ENCODE measurements at regions not wholly inside any gene's neighbourhood (a gene's known extent, or its start where the extent isn't known, plus 50 kb on each side); places are given as distances from the start of the nearest gene placed in this dataset.

DNA sequence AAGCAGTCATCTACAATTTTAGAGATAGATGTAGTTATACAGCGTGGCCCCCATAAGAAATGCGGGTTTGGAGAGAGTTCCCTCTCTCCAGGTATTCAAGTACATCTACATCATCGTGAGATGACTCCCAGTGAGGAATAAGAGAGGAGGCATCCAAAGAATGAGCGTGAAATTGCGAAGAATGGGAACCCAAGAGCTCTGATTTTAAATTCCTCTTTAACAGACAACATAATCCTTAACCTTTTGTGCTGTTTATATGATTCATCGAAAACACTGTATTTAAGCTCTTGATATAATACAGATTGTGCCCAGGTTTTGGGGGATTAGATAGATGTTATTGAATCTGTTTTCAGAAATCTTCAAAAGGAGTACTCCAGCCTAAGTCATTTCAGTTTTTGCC lies 161.5 kb downstream of the COG6 start:
- H4K8ac ChIP-seq (ENCODE audit: low read depth, low read length), result no peak overlapping the region
- H3K9ac ChIP-seq (ENCODE audit: low read length), result no peak overlapping the region
- no peak overlapping the region for H2BK5ac ChIP-seq (ENCODE audit: low read depth, low read length, poor library complexity)
- H3K18ac ChIP-seq (ENCODE audit: low read length), result no peak overlapping the region
- H3K79me2 ChIP-seq (ENCODE audit: control insufficient read depth, insufficient read depth, low read length, poor library complexity), result no peaks in the 10 kb centered on the region
- H2BK12ac ChIP-seq (ENCODE audit: low read length), result peak overlapping the region; percentile 64
- no peak overlapping the region for H3K14ac ChIP-seq (ENCODE audit: low read length)
- H3K23ac ChIP-seq (ENCODE audit: low read length), result no peak overlapping the region
- DNase-seq, result peak; percentile 51 to 88
- H3K27me3 ChIP-seq (ENCODE audit: insufficient read depth, low read length), result no peaks in the 10 kb centered on the region
- no CpG with 5 or more reads among the region's 6 CpGs for WGBS (ENCODE audit: extremely low coverage, insufficient coverage, insufficient read length)
- H3K27ac ChIP-seq (ENCODE audit: low read depth, low read length), result no peak overlapping the region
- H3K79me1 ChIP-seq (ENCODE audit: low read length), result no peaks in the 10 kb centered on the region
- no peak overlapping the region for H2BK120ac ChIP-seq (ENCODE audit: insufficient read depth, low read length, poor library complexity)
- no peak overlapping the region for H3K4ac ChIP-seq (ENCODE audit: low read depth, low read length)
- no peak overlapping the region for H2AFZ ChIP-seq (ENCODE audit: insufficient read depth, low read length, poor library complexity)
- peaks cover 2% of the 10 kb centered on the region for H3K9me3 ChIP-seq (ENCODE audit: insufficient read depth, low read depth, low read length)
- H3K4me1 ChIP-seq (ENCODE audit: control insufficient read depth in 1 of 2, insufficient read depth in 2 of 2, low read length in 2 of 2), result peaks cover 0 to 5% of the 10 kb centered on the region in 2 experiments
- no peak overlapping the region for H2AK5ac ChIP-seq (ENCODE audit: low read length)
- no peak overlapping the region for H3K4me2 ChIP-seq (ENCODE audit: low read length)
- H4K91ac ChIP-seq (ENCODE audit: low read depth, low read length), result no peak overlapping the region
- no peak overlapping the region for H3K4me3 ChIP-seq (ENCODE audit: low read depth, low read length)
- H3K36me3 ChIP-seq (ENCODE audit: control insufficient read depth in 1 of 2, insufficient read depth in 2 of 2, low read length in 2 of 2), result no peaks in the 10 kb centered on the region
- no peak overlapping the region for H4K12ac ChIP-seq (ENCODE audit: low read depth, low read length)

GRCh38 chr13:39818953-39819352 lies 163.5 kb downstream of the COG6 start:
- H2AK5ac ChIP-seq (ENCODE audit: low read length), result no peak overlapping the region
- no peak overlapping the region for H2AFZ ChIP-seq (ENCODE audit: insufficient read depth, low read length, poor library complexity)
- H3K79me1 ChIP-seq (ENCODE audit: low read length), result no peaks in the 10 kb centered on the region
- no peak overlapping the region for H3K4ac ChIP-seq (ENCODE audit: low read depth, low read length)
- H2BK5ac ChIP-seq (ENCODE audit: low read depth, low read length, poor library complexity), result no peak overlapping the region
- no peak overlapping the region for H3K4me2 ChIP-seq (ENCODE audit: low read length)
- no peaks in the 10 kb centered on the region for H3K36me3 ChIP-seq (ENCODE audit: control insufficient read depth in 1 of 2, insufficient read depth in 2 of 2, low read length in 2 of 2)
- H3K9me3 ChIP-seq (ENCODE audit: insufficient read depth, low read depth, low read length), result peaks cover 2% of the 10 kb centered on the region
- H4K91ac ChIP-seq (ENCODE audit: low read depth, low read length), result no peak overlapping the region
- H3K9ac ChIP-seq (ENCODE audit: low read length), result no peak overlapping the region
- no peak overlapping the region for H3K14ac ChIP-seq (ENCODE audit: low read length)
- no peak overlapping the region for H4K8ac ChIP-seq (ENCODE audit: low read depth, low read length)
- H3K4me1 ChIP-seq (ENCODE audit: control insufficient read depth in 1 of 2, insufficient read depth in 2 of 2, low read length in 2 of 2), result peaks cover 0 to 5% of the 10 kb centered on the region in 2 experiments
- no peak overlapping the region for H3K4me3 ChIP-seq (ENCODE audit: low read depth, low read length)
- DNase-seq, result peak in 1 of 2 donors; percentile 45
- no peaks in the 10 kb centered on the region for H3K27me3 ChIP-seq (ENCODE audit: insufficient read depth, low read length)
- H3K23ac ChIP-seq (ENCODE audit: low read length), result no peak overlapping the region
- WGBS (ENCODE audit: extremely low coverage, insufficient coverage, insufficient read length), result no CpG with 5 or more reads among the region's 5 CpGs
- no peaks in the 10 kb centered on the region for H3K79me2 ChIP-seq (ENCODE audit: control insufficient read depth, insufficient read depth, low read length, poor library complexity)
- H2BK12ac ChIP-seq (ENCODE audit: low read length), result no peak overlapping the region
- H3K27ac ChIP-seq (ENCODE audit: low read depth, low read length), result no peak overlapping the region
- no peak overlapping the region for H4K12ac ChIP-seq (ENCODE audit: low read depth, low read length)
- no peak overlapping the region for H3K18ac ChIP-seq (ENCODE audit: low read length)
- no peak overlapping the region for H2BK120ac ChIP-seq (ENCODE audit: insufficient read depth, low read length, poor library complexity)

DNA sequence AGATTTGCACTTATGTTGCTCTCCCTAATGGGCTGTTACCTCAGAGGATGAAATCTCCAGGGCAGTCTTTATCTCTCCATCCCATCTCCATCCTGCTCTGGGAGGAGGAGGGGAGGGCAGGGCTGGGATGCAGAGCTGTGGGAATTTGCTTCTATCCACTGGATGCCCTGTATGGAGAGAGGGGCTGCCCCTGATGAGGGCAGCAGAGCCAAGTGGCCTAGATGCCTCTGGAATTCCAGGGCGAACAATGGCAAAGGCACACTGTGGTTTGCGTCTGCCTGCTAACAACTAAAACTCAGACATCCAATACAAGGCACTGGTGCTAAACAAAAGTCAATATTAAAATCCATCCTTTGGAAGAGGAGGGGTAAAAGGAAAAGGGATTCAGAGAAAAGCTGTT lies 165.1 kb downstream of the COG6 start:
- H3K4me2 ChIP-seq (ENCODE audit: low read length), result no peak overlapping the region
- no peak overlapping the region for H2BK5ac ChIP-seq (ENCODE audit: low read depth, low read length, poor library complexity)
- H3K9me3 ChIP-seq (ENCODE audit: insufficient read depth, low read depth, low read length), result peaks cover 2% of the 10 kb centered on the region
- no peak overlapping the region for H4K8ac ChIP-seq (ENCODE audit: low read depth, low read length)
- no peaks in the 10 kb centered on the region for H3K36me3 ChIP-seq (ENCODE audit: control insufficient read depth in 1 of 2, insufficient read depth in 2 of 2, low read length in 2 of 2)
- H3K4me3 ChIP-seq (ENCODE audit: low read depth, low read length), result no peak overlapping the region
- no peak overlapping the region for H2AK5ac ChIP-seq (ENCODE audit: low read length)
- H3K14ac ChIP-seq (ENCODE audit: low read length), result no peak overlapping the region
- no peak overlapping the region for H3K23ac ChIP-seq (ENCODE audit: low read length)
- H3K9ac ChIP-seq (ENCODE audit: low read length), result no peak overlapping the region
- no peak overlapping the region for H3K27ac ChIP-seq (ENCODE audit: low read depth, low read length)
- no peak overlapping the region for H2BK120ac ChIP-seq (ENCODE audit: insufficient read depth, low read length, poor library complexity)
- H4K91ac ChIP-seq (ENCODE audit: low read depth, low read length), result no peak overlapping the region
- no peak overlapping the region for H2AFZ ChIP-seq (ENCODE audit: insufficient read depth, low read length, poor library complexity)
- H3K79me2 ChIP-seq (ENCODE audit: control insufficient read depth, insufficient read depth, low read length, poor library complexity), result no peaks in the 10 kb centered on the region
- H3K18ac ChIP-seq (ENCODE audit: low read length), result no peak overlapping the region
- no peak overlapping the region for H4K12ac ChIP-seq (ENCODE audit: low read depth, low read length)
- no CpG with 5 or more reads among the region's 2 CpGs for WGBS (ENCODE audit: extremely low coverage, insufficient coverage, insufficient read length)
- H2BK12ac ChIP-seq (ENCODE audit: low read length), result no peak overlapping the region
- peaks cover 0 to 5% of the 10 kb centered on the region in 2 experiments for H3K4me1 ChIP-seq (ENCODE audit: control insufficient read depth in 1 of 2, insufficient read depth in 2 of 2, low read length in 2 of 2)
- DNase-seq, result no peak
- no peaks in the 10 kb centered on the region for H3K79me1 ChIP-seq (ENCODE audit: low read length)
- no peak overlapping the region for H3K4ac ChIP-seq (ENCODE audit: low read depth, low read length)
- no peaks in the 10 kb centered on the region for H3K27me3 ChIP-seq (ENCODE audit: insufficient read depth, low read length)

- H4K12ac ChIP-seq (ENCODE audit: low read depth, low read length), result no peak overlapping the region
- no peaks in the 10 kb centered on the region for H3K79me1 ChIP-seq (ENCODE audit: low read length)
- no peaks in the 10 kb centered on the region for H3K36me3 ChIP-seq (ENCODE audit: control insufficient read depth in 1 of 2, insufficient read depth in 2 of 2, low read length in 2 of 2)
- H3K9me3 ChIP-seq (ENCODE audit: insufficient read depth, low read depth, low read length), result peaks cover 2% of the 10 kb centered on the region
- H3K79me2 ChIP-seq (ENCODE audit: control insufficient read depth, insufficient read depth, low read length, poor library complexity), result no peaks in the 10 kb centered on the region
- H3K4ac ChIP-seq (ENCODE audit: low read depth, low read length), result no peak overlapping the region
- H3K9ac ChIP-seq (ENCODE audit: low read length), result no peak overlapping the region
- H3K18ac ChIP-seq (ENCODE audit: low read length), result no peak overlapping the region
- H3K4me3 ChIP-seq (ENCODE audit: low read depth, low read length), result no peak overlapping the region
- no peak overlapping the region for H4K91ac ChIP-seq (ENCODE audit: low read depth, low read length)
- no peak overlapping the region for H2AFZ ChIP-seq (ENCODE audit: insufficient read depth, low read length, poor library complexity)
- H3K27me3 ChIP-seq (ENCODE audit: insufficient read depth, low read length), result no peaks in the 10 kb centered on the region
- no peak overlapping the region for H2BK120ac ChIP-seq (ENCODE audit: insufficient read depth, low read length, poor library complexity)
- peaks cover 0 to 5% of the 10 kb centered on the region in 2 experiments for H3K4me1 ChIP-seq (ENCODE audit: control insufficient read depth in 1 of 2, insufficient read depth in 2 of 2, low read length in 2 of 2)
- DNase-seq, result no peak
- H2BK12ac ChIP-seq (ENCODE audit: low read length), result no peak overlapping the region
- no peak overlapping the region for H2AK5ac ChIP-seq (ENCODE audit: low read length)
- H3K4me2 ChIP-seq (ENCODE audit: low read length), result no peak overlapping the region
- H3K14ac ChIP-seq (ENCODE audit: low read length), result no peak overlapping the region
- H4K8ac ChIP-seq (ENCODE audit: low read depth, low read length), result no peak overlapping the region
- no peak overlapping the region for H2BK5ac ChIP-seq (ENCODE audit: low read depth, low read length, poor library complexity)
- H3K23ac ChIP-seq (ENCODE audit: low read length), result no peak overlapping the region
- H3K27ac ChIP-seq (ENCODE audit: low read depth, low read length), result no peak overlapping the region
- WGBS (ENCODE audit: extremely low coverage, insufficient coverage, insufficient read length), result no CpG with 5 or more reads among the region's 1 CpG
Measured at GRCh38 chr13:39821977-39822376, 166.5 kb downstream of the COG6 start.

Data from trophoblast cell (in vitro differentiated cells and primary cell).